Upper lobe of left lung (tissue), 6 donors: ENCODE measurements at regions not wholly inside any gene's neighbourhood (a gene's known extent, or its start where the extent isn't known, plus 50 kb on each side); places are given as distances from the start of the nearest gene placed in this dataset.

Experiments used
- ATAC-seq, 2 donors: fragments of 200-7000 bp; cut with Tn5 transposase; one replicate each; pipeline ENCODE4 v1.9.1; 2022; ENCODE audit warnings: mild to moderate bottlenecking in 2 of 2, moderate library complexity in 2 of 2; ENCODE audit not compliant: low FRiP score in 2 of 2
- DNase-seq, 2 donors: peaks; one replicate each; pipeline ENCODE4 v3.0.0-alpha.2; 2019 to 2020
- H3K27ac ChIP-seq, 4 donors: fragments of 200-600 bp; sonication (generic); one replicate each; pipeline ENCODE4 v1.5.1; 2016 to 2019
- H3K27me3 ChIP-seq, 4 donors: fragments of 200-600 bp; sonication (generic); one replicate each; pipeline ENCODE4 v1.5.1; 2017 to 2019
- H3K36me3 ChIP-seq, 4 donors: fragments of 200-600 bp; sonication (generic); one replicate each; pipeline ENCODE4 v1.5.1; 2016 to 2019
- H3K4me1 ChIP-seq, 4 donors: fragments of 200-600 bp; sonication (generic); one replicate each; pipeline ENCODE4 v1.5.1; 2018 to 2019
- H3K4me3 ChIP-seq, 4 donors: fragments of 200-600 bp; sonication (generic); one replicate each; pipeline ENCODE4 v1.5.1; 2017 to 2019; ENCODE audit warnings: mild to moderate bottlenecking in 2 of 4, moderate library complexity in 1 of 4
- H3K9me3 ChIP-seq, 4 donors: fragments of 200-600 bp; sonication (generic); one replicate each; pipeline ENCODE4 v1.5.1; 2018 to 2019
- CTCF ChIP-seq, 6 experiments: fragments of 450-650 bp in 4 of 6; fragments of 200-600 bp in 2 of 6; sonication (generic) in 2 of 6; IDR thresholded peaks; one replicate each; pipeline ENCODE4 v1.5.1; 2016 to 2019; ENCODE audit warnings: antibody characterized with exemption in 6 of 6
- EP300 ChIP-seq, 4 donors: sonication (generic); formaldehyde crosslinking; IDR thresholded peaks; one replicate each; pipeline ENCODE4 v1.5.1; 2017; ENCODE audit warnings: antibody characterized with exemption in 4 of 4, control low read depth in 2 of 4
- POLR2A ChIP-seq, 4 donors: fragments of 450-650 bp; IDR thresholded peaks; one replicate each; pipeline ENCODE4 v1.5.1; 2016 to 2017; ENCODE audit warnings: antibody characterized with exemption in 4 of 4, mild to moderate bottlenecking in 2 of 4
- POLR2AphosphoS5 ChIP-seq, 2 donors: sonication (generic); formaldehyde crosslinking; IDR thresholded peaks; one replicate each; pipeline ENCODE4 v1.5.1; 2017; ENCODE audit warnings: antibody characterized with exemption in 2 of 2
- WGBS, 2 donors: methylation state at CpG; one replicate each; pipeline ENCODE4 v1.1.5; 2017 to 2018; 5-methylcytosine and 5-hydroxymethylcytosine counted together
- donor health status: DM: no; HTN: no; CAD: no; lungs with moderate emphysema.
- donor health status: DM: no; HTN: yes; CAD: no; lungs with severe emphysema.

DNA sequence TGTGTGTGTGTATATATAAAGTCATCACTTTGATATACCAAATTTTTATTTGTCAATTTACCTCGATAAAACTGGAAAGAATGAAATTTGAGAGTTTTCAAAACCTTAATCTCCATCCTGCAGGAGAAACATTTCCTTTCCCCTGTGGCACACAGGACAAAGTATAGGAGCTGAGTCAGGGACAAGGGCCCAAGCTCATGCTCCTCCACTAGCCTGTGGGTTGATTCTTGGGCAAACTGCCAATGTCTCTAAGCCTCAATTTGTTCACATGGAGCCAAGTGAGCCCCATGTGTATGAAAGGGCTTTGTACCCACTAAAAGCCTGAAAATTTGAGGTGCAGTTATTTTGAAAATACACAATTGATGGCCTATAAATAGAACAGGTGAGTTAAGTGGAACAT, 60.3 kb upstream of the IL6 start:
- no peaks in the 10 kb centered on the region for H3K27me3 ChIP-seq
- H3K27ac ChIP-seq = no peak overlapping the region
- DNase-seq = no peak
- WGBS, 2 donors = 38 to 55% methylated on average over 1 of the region's 1 CpG
- no peak overlapping the region for H3K4me3 ChIP-seq
- ATAC-seq = no peak
- no peaks in the 10 kb centered on the region for H3K36me3 ChIP-seq
- no peaks in the 10 kb centered on the region for H3K9me3 ChIP-seq
- TF ChIP-seq POLR2AphosphoS5 (IDR thresholded peaks at IDR 0.05) (no peak), CTCF (IDR thresholded peaks at IDR 0.05) (no peak), POLR2A (IDR thresholded peaks at IDR 0.05) (no peak), EP300 (IDR thresholded peaks at IDR 0.05) (no peak)
- H3K4me1 ChIP-seq = peaks cover 0 to 23% (median 5%) of the 10 kb centered on the region in 4 donors

DNA sequence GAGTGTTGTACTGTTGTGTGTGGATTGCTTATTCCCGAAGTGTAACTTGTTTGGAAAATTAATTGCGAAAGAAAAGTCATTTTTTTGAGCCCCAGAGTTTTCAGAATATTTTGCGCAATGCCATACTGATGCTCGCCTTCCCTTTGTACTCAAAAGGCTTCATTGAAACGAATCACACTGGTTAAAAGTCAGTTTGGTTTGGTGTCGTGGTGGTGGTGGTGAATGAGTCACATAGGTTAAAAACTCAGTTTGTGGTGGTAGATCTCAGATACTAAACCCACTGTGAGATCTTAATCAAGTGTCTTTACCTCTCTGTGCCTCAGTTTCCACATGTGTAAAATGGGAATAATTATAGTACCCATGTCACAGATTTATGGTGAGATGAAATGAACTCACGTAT, 61.1 kb upstream of the IL6 start:
- Histone ChIP-seq H3K9me3 (no peaks in the 10 kb centered on the region), H3K27me3 (no peaks in the 10 kb centered on the region), H3K4me3 (no peak overlapping the region), H3K4me1 (peaks cover 0 to 17% (median 1%) of the 10 kb centered on the region in 4 donors), H3K36me3 (no peaks in the 10 kb centered on the region), H3K27ac (no peak overlapping the region)
- WGBS, 2 donors = 86 to 87% methylated on average over 7 of the region's 7 CpGs
- no peak for DNase-seq
- ATAC-seq = no peak
- TF ChIP-seq POLR2AphosphoS5 (IDR thresholded peaks at IDR 0.05) (no peak), POLR2A (IDR thresholded peaks at IDR 0.05) (no peak), CTCF (IDR thresholded peaks at IDR 0.05) (no peak), EP300 (IDR thresholded peaks at IDR 0.05) (no peak)

DNA sequence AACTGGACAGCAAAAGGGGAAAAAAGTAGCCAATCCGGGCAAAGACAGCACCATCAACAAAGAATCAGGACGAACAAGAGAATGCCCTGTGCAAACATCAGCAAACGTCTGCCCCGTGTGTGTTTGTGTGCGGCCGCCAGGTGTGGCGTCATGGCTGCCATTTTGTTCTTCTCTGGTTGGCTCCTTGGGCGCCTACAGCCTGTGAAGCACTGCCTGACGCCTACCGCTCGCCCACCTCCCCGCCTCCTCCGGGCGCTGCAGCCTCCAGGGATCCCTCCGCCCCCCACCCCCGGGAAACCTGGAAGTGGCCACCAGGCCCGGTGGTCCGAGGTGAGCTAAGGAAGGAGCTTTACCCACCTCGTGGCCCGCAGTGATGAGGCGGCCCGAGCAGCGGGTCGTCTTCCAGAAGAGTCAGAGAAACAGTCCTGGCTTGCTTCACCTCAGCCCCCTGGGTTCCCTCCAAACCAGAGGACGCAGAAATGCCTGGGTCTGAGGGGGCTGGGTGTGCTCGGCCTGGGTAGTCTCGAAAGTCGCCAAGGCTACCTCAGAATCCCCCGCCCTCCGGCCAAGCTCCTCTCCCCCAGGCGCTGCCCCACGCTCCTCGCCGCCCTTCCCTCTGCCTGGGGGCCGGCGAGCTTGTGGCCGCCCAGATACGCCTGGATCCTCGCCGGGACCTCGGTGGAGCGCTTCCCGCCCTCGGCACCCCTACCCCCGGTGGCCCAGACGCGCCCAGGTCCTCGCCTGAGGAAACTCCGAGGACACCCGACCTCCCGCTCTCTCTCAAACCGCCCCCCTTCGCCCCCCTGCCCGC, 61.8 kb upstream of the IL6 start:
- ATAC-seq (peak in 1 of 2 donors; percentile 27), DNase-seq (peak in 1 of 2 donors; percentile 79)
- Histone ChIP-seq H3K9me3 (no peaks in the 10 kb centered on the region), H3K36me3 (no peaks in the 10 kb centered on the region), H3K4me3 (no peak overlapping the region), H3K4me1 (peaks cover 0 to 17% (median 1%) of the 10 kb centered on the region in 4 donors), H3K27me3 (no peaks in the 10 kb centered on the region), H3K27ac (no peak overlapping the region)
- TF ChIP-seq POLR2A (IDR thresholded peaks at IDR 0.05) (no peak), CTCF (IDR thresholded peaks at IDR 0.05) (no peak), EP300 (IDR thresholded peaks at IDR 0.05) (no peak), POLR2AphosphoS5 (IDR thresholded peaks at IDR 0.05) (no peak)
- 90 to 94% methylated on average over 37 to 51 of the region's 54 CpGs for WGBS, 2 donors

GRCh38 chr7:22663721-22664120, 63.3 kb upstream of the IL6 start:
- no peaks in the 10 kb centered on the region for H3K27me3 ChIP-seq
- ATAC-seq = no peak
- H3K27ac ChIP-seq = no peak overlapping the region
- no peaks in the 10 kb centered on the region for H3K9me3 ChIP-seq
- 66 to 67% methylated on average over 6 of the region's 6 CpGs for WGBS, 2 donors
- H3K4me1 ChIP-seq = peaks cover 0 to 17% (median 1%) of the 10 kb centered on the region in 4 donors
- no peaks in the 10 kb centered on the region for H3K36me3 ChIP-seq
- DNase-seq = no peak
- no peak overlapping the region for H3K4me3 ChIP-seq
- TF ChIP-seq EP300 (IDR thresholded peaks at IDR 0.05) = no peak
- TF ChIP-seq POLR2A (IDR thresholded peaks at IDR 0.05) = no peak
- TF ChIP-seq CTCF (IDR thresholded peaks at IDR 0.05) = no peak
- TF ChIP-seq POLR2AphosphoS5 (IDR thresholded peaks at IDR 0.05) = no peak

DNA sequence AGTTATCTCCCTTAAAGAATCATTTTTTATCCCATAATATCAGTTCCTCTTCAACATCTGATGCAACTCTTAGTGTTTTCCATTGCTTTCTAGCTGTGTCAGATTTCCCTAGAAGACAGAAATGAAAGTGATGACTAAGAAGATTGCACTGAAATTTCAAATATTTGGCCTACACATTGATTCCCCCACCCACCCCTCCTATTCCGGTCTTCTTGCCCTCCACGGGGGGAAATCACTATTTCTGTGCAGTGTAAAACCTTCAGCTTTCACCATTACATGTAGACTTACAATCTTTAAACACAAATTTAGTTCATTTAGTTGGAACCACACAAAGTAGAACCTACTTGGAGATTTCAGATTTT, 63.7 kb upstream of the IL6 start:
- Histone ChIP-seq H3K4me3 (no peak overlapping the region), H3K9me3 (no peaks in the 10 kb centered on the region), H3K27ac (no peak overlapping the region), H3K36me3 (no peaks in the 10 kb centered on the region), H3K4me1 (peaks cover 0 to 17% (median 1%) of the 10 kb centered on the region in 4 donors), H3K27me3 (no peaks in the 10 kb centered on the region)
- TF ChIP-seq CTCF (IDR thresholded peaks at IDR 0.05) = no peak
- no peak for TF ChIP-seq EP300 (IDR thresholded peaks at IDR 0.05)
- TF ChIP-seq POLR2AphosphoS5 (IDR thresholded peaks at IDR 0.05) = no peak
- TF ChIP-seq POLR2A (IDR thresholded peaks at IDR 0.05) = no peak
- no peak for DNase-seq
- peak in 1 of 2 donors; percentile 50 for ATAC-seq
- WGBS, 2 donors = 52 to 66% methylated on average over 2 of the region's 2 CpGs
